ENCODE measurements at regions not wholly inside any gene's neighbourhood (a gene's known extent, or its start where the extent isn't known, plus 50 kb on each side); places are given as distances from the start of the nearest gene placed in this dataset.

DNA sequence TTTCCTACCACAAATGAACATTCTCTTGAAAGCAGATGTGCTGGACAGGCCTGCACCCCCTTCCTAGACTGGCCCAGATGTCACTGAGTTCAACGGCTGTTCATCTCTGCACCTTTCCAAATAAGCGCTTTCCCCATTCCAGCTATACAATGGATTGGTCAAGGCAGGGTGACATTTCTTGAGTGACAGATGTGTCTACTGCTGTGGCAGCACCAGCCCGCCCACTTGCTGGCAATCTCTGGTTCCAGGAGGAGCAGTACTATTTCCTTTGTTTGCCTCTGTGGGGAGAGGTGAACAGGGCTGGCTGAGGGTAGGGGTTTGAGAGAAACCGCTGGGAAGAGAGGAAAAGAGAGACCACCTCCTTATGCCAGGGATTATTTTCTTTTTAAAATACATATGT lies 269.5 kb upstream of the POU3F3 start:
- H3K4me1 ChIP-seq (ENCODE audit: control insufficient read depth in 1 of 2, insufficient read depth in 2 of 2, low read length in 2 of 2): no peaks in the 10 kb centered on the region
- H3K4me3 ChIP-seq (replicated peaks in 1 of 2; ENCODE audit: low read depth in 1 of 2, low read length in 2 of 2): no peak overlapping the region
- ChIA-PET CTCF (no interaction called here), RAD21 (ENCODE audit: low non-redundant PET in 1 of 2, low total read pairs in 2 of 2, uncharacterized antibody in 2 of 2, unreplicated experiment in 2 of 2) (no interaction called here), POLR2A (no interaction called here)
- H3K27ac ChIP-seq (ENCODE audit: low read depth, low read length): no peak overlapping the region
- intact Hi-C loops (cut with micrococcal nuclease): no loop called here
- H3K36me3 ChIP-seq (ENCODE audit: control insufficient read depth in 1 of 2, insufficient read depth in 2 of 2, low read length in 2 of 2): no peaks in the 10 kb centered on the region
- ATAC-seq (no peak), DNase-seq (ENCODE audit: low read depth, low spot score) (no peak)
- H3K9ac ChIP-seq (ENCODE audit: low read length): no peak overlapping the region
- H3K79me2 ChIP-seq (ENCODE audit: insufficient read depth, low read length): no peaks in the 10 kb centered on the region
- no peak overlapping the region for H3K4me2 ChIP-seq (ENCODE audit: low read length)
- H3K27me3 ChIP-seq (ENCODE audit: insufficient read depth, low read length): no peaks in the 10 kb centered on the region
- H4K20me1 ChIP-seq (ENCODE audit: insufficient read depth): no peaks in the 10 kb centered on the region
- no TSS peak for BruUV-seq (replicated peaks)
- no peaks in the 10 kb centered on the region for H3K9me3 ChIP-seq (ENCODE audit: control insufficient read depth in 1 of 2, insufficient read depth in 1 of 2, low read depth in 1 of 2, low read length in 2 of 2)
- H2AFZ ChIP-seq (ENCODE audit: low read depth, low read length, poor library complexity, severe bottlenecking): no peak overlapping the region
- TF ChIP-seq, protein P1, sequence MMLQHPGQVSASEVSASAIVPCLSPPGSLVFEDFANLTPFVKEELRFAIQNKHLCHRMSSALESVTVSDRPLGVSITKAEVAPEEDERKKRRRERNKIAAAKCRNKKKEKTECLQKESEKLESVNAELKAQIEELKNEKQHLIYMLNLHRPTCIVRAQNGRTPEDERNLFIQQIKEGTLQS (IDR thresholded peaks at IDR 0.05): no peak
- TF ChIP-seq POLR2AphosphoS5 (IDR thresholded peaks at IDR 0.05; ENCODE audit: low read depth, low read length) (no peak), SRF (IDR thresholded peaks at IDR 0.05; ENCODE audit: low read depth) (no peak), SIN3A (IDR thresholded peaks at IDR 0.05; ENCODE audit: low read depth) (no peak), YY1 (IDR thresholded peaks at IDR 0.05; ENCODE audit: extremely low read depth, insufficient replicate concordance, low read depth, low read length) (no peak), RAD21 (IDR thresholded peaks at IDR 0.05; ENCODE audit: low read depth) (no peak), JUND (IDR thresholded peaks at IDR 0.05) (no peak), ELF1 (IDR thresholded peaks at IDR 0.05; ENCODE audit: borderline replicate concordance, low read depth) (no peak), ZFX (IDR thresholded peaks at IDR 0.05) (no peak), POLR2A (IDR thresholded peaks at IDR 0.05; ENCODE audit: borderline replicate concordance, extremely low read depth, insufficient read depth, insufficient read length) (no peak), ZNF274 (IDR thresholded peaks at IDR 0.05; ENCODE audit: low read depth, low read length) (no peak), SP1 (IDR thresholded peaks at IDR 0.05; ENCODE audit: low read depth) (no peak), CEBPB (IDR thresholded peaks at IDR 0.05; ENCODE audit: low read depth) (no peak)
- TF ChIP-seq, protein P2, sequence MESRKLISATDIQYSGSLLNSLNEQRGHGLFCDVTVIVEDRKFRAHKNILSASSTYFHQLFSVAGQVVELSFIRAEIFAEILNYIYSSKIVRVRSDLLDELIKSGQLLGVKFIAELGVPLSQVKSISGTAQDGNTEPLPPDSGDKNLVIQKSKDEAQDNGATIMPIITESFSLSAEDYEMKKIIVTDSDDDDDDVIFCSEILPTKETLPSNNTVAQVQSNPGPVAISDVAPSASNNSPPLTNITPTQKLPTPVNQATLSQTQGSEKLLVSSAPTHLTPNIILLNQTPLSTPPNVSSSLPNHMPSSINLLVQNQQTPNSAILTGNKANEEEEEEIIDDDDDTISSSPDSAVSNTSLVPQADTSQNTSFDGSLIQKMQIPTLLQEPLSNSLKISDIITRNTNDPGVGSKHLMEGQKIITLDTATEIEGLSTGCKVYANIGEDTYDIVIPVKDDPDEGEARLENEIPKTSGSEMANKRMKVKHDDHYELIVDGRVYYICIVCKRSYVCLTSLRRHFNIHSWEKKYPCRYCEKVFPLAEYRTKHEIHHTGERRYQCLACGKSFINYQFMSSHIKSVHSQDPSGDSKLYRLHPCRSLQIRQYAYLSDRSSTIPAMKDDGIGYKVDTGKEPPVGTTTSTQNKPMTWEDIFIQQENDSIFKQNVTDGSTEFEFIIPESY (IDR thresholded peaks at IDR 0.05; ENCODE audit: extremely low read depth, insufficient replicate concordance, low read length): no peak
- TF ChIP-seq, protein P3, sequence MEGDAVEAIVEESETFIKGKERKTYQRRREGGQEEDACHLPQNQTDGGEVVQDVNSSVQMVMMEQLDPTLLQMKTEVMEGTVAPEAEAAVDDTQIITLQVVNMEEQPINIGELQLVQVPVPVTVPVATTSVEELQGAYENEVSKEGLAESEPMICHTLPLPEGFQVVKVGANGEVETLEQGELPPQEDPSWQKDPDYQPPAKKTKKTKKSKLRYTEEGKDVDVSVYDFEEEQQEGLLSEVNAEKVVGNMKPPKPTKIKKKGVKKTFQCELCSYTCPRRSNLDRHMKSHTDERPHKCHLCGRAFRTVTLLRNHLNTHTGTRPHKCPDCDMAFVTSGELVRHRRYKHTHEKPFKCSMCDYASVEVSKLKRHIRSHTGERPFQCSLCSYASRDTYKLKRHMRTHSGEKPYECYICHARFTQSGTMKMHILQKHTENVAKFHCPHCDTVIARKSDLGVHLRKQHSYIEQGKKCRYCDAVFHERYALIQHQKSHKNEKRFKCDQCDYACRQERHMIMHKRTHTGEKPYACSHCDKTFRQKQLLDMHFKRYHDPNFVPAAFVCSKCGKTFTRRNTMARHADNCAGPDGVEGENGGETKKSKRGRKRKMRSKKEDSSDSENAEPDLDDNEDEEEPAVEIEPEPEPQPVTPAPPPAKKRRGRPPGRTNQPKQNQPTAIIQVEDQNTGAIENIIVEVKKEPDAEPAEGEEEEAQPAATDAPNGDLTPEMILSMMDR (IDR thresholded peaks at IDR 0.05 in 2 of 3, conservative IDR thresholded peaks at IDR 0.05 in 1 of 3; ENCODE audit: borderline replicate concordance in 1 of 3, insufficient read depth in 1 of 3, low read depth in 2 of 3, low read length in 2 of 3): no peak
- TF ChIP-seq, protein P4, sequence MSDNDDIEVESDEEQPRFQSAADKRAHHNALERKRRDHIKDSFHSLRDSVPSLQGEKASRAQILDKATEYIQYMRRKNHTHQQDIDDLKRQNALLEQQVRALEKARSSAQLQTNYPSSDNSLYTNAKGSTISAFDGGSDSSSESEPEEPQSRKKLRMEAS (IDR thresholded peaks at IDR 0.05): no peak
- TF ChIP-seq, protein P5, sequence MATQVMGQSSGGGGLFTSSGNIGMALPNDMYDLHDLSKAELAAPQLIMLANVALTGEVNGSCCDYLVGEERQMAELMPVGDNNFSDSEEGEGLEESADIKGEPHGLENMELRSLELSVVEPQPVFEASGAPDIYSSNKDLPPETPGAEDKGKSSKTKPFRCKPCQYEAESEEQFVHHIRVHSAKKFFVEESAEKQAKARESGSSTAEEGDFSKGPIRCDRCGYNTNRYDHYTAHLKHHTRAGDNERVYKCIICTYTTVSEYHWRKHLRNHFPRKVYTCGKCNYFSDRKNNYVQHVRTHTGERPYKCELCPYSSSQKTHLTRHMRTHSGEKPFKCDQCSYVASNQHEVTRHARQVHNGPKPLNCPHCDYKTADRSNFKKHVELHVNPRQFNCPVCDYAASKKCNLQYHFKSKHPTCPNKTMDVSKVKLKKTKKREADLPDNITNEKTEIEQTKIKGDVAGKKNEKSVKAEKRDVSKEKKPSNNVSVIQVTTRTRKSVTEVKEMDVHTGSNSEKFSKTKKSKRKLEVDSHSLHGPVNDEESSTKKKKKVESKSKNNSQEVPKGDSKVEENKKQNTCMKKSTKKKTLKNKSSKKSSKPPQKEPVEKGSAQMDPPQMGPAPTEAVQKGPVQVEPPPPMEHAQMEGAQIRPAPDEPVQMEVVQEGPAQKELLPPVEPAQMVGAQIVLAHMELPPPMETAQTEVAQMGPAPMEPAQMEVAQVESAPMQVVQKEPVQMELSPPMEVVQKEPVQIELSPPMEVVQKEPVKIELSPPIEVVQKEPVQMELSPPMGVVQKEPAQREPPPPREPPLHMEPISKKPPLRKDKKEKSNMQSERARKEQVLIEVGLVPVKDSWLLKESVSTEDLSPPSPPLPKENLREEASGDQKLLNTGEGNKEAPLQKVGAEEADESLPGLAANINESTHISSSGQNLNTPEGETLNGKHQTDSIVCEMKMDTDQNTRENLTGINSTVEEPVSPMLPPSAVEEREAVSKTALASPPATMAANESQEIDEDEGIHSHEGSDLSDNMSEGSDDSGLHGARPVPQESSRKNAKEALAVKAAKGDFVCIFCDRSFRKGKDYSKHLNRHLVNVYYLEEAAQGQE (IDR thresholded peaks at IDR 0.05; ENCODE audit: low read depth): no peak
- no peaks in the 10 kb centered on the region for H3K9me2 ChIP-seq (ENCODE audit: insufficient read depth)
